PC-3 (cell line): ENCODE measurements at regions not wholly inside any gene's neighbourhood (a gene's known extent, or its start where the extent isn't known, plus 50 kb on each side); places are given as distances from the start of the nearest gene placed in this dataset.

ENCODE experiments used
- CTCF ChIP-seq: fragments of 300-600 bp; sonication (generic); conservative IDR thresholded peaks from 2 replicates; pipeline ENCODE4 v1.5.1; 2017; ENCODE audit warnings: antibody characterized with exemption, low read depth, mild to moderate bottlenecking, low read length
- EZH2 ChIP-seq: fragments of 300-600 bp; sonication (generic); IDR thresholded peaks from one replicate; pipeline ENCODE4 v1.6.1; 2017; ENCODE audit warnings: antibody characterized with exemption, mild to moderate bottlenecking, low read length; ENCODE audit not compliant: unreplicated experiment
- EZH2phosphoT487 ChIP-seq: fragments of 300-600 bp; sonication (generic); IDR thresholded peaks from 2 replicates; pipeline ENCODE4 v1.6.1; 2018; ENCODE audit warnings: mild to moderate bottlenecking, antibody characterized with exemption, low read length, borderline replicate concordance

DNA sequence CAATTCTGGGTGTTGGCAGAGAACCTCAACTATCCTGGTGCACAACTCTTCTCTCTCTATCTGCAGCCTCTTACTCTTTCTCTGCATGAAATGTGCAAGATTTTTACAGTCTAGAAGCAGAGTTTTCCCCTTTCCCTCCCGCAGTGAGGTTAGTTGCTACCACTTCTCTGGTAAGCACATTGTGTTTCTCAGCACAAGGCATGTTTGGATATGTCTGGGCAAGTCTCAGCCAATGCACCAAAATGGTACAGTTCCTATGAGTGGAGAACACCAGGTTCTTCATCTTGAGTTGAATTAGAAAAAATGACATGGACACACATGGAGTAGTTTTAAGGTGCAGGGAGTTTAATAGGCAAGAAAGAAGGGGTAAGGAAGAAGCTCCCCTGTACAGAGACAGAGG lies 187.0 kb downstream of the CCNG2 start:
- no peak for TF ChIP-seq CTCF
- no peak for TF ChIP-seq EZH2
- TF ChIP-seq EZH2phosphoT487: no peak
